GM12878 (cell line): ENCODE measurements at regions not wholly inside any gene's neighbourhood (a gene's known extent, or its start where the extent isn't known, plus 50 kb on each side); places are given as distances from the start of the nearest gene placed in this dataset.

Source experiments
- ATAC-seq: fragments of 200-7000 bp; cut with Tn5 transposase; 3 replicates; pipeline ENCODE4 v1.9.1; 2020; ENCODE audit warnings: mild to moderate bottlenecking, moderate library complexity
- BruUV-seq: library from RNA; stranded (reverse); fragments of 400-500 nt; replicated peaks from 2 replicates; lab custom pipeline; 2021; lab: Mats Ljungman, UMichigan
- CTCF ChIA-PET: fragments of 300-600 bp; sonication (Branson Sonifier 250); formaldehyde crosslinking; extraction: SDS; loops from one replicate; lab custom pipeline; 2021; ENCODE audit warnings: inconsistent platforms; lab: Yijun Ruan, JAX
- POLR2A ChIA-PET: fragments of 350-600 bp; formaldehyde crosslinking; extraction: SDS; loops from one replicate; lab custom pipeline; 2021; ENCODE audit warnings: inconsistent platforms; lab: Charles Lee
- RAD21 ChIA-PET: fragments of 300-600 bp; sonication (Branson Sonifier 250); formaldehyde crosslinking; loops from one replicate; lab custom pipeline; 2023; ENCODE audit warnings: antibody characterized with exemption; ENCODE audit not compliant: unreplicated experiment; lab: Charles Lee
- SMC1A ChIA-PET: fragments of 300-600 bp; sonication (Branson Sonifier 250); formaldehyde crosslinking; loops from one replicate; lab custom pipeline; 2023; ENCODE audit not compliant: unreplicated experiment, uncharacterized antibody; lab: Charles Lee
- DNase-seq: peaks from one replicate; pipeline ENCODE4 v3.0.0-alpha.2; 2011; ENCODE audit warnings: low read depth, low spot score
- FAIRE-seq: peaks from 3 replicates; lab custom pipeline; 2011; peaks lifted over from hg19 to GRCh38; lab: Jason Lieb, UNC
- H2AFZ ChIP-seq: 2 replicates; pipeline ENCODE4 v1.6.0; 2011; ENCODE audit warnings: low read depth, low read length, control low read depth; ENCODE audit not compliant: control insufficient read depth
- H3K27ac ChIP-seq: 2 replicates; pipeline ENCODE4 v1.5.1; 2011; ENCODE audit warnings: control low read depth; ENCODE audit not compliant: control insufficient read depth, insufficient read depth
- H3K27me3 ChIP-seq, 2 experiments: replicated peaks in 1 of 2; 2 replicates each; pipeline versions ENCODE4 v1.6.0 to v1.6.1; 2011; ENCODE audit warnings: low read length in 1 of 2; ENCODE audit not compliant: control insufficient read depth in 2 of 2, insufficient read depth in 2 of 2
- H3K36me3 ChIP-seq, 2 experiments: 2 replicates each; pipeline ENCODE4 v1.5.1; 2011; ENCODE audit warnings: low read length in 1 of 2; ENCODE audit not compliant: control insufficient read depth in 2 of 2, insufficient read depth in 2 of 2
- H3K4me1 ChIP-seq: 2 replicates; pipeline ENCODE4 v1.6.1; 2011; ENCODE audit warnings: mild to moderate bottlenecking, low read length, moderate library complexity, mixed read lengths; ENCODE audit not compliant: control insufficient read depth, insufficient read depth
- H3K4me2 ChIP-seq: 2 replicates; pipeline ENCODE4 v1.6.0; 2011; ENCODE audit warnings: control low read depth; ENCODE audit not compliant: control insufficient read depth, insufficient read depth
- H3K4me3 ChIP-seq: fragments of 200-600 bp; sonication (generic); 2 replicates; pipeline ENCODE4 v1.5.1; 2016
- H3K79me2 ChIP-seq: 2 replicates; pipeline ENCODE4 v1.6.0; 2011; ENCODE audit warnings: low read length; ENCODE audit not compliant: control insufficient read depth, insufficient read depth
- H3K9ac ChIP-seq: 2 replicates; pipeline ENCODE4 v1.8.0; 2011; ENCODE audit warnings: low read length, control low read depth, mixed read lengths; ENCODE audit not compliant: control insufficient read depth, insufficient read depth
- H3K9me3 ChIP-seq: replicated peaks from 3 replicates; pipeline ENCODE4 v1.5.1; 2011; ENCODE audit warnings: mild to moderate bottlenecking, low read length; ENCODE audit not compliant: control insufficient read depth, insufficient read depth
- H4K20me1 ChIP-seq: 2 replicates; pipeline ENCODE4 v1.6.0; 2011; ENCODE audit not compliant: control insufficient read depth, insufficient read depth
- BMI1 ChIP-seq: fragments of 450-650 bp; IDR thresholded peaks from 2 replicates; pipeline ENCODE4 v1.6.1; 2016; ENCODE audit warnings: mild to moderate bottlenecking, moderate library complexity, borderline replicate concordance
- CHD2 ChIP-seq: IDR thresholded peaks from 2 replicates; pipeline ENCODE4 v1.6.1; 2011; ENCODE audit warnings: low read depth, low read length, improper control_type of control experiment, borderline replicate concordance
- CREM ChIP-seq: IDR thresholded peaks from 2 replicates; pipeline ENCODE4 v1.6.1; 2014; ENCODE audit warnings: antibody characterized with exemption, low read depth
- IKZF1 ChIP-seq: fragments of 450-650 bp; conservative IDR thresholded peaks from 2 replicates; pipeline ENCODE4 v1.6.1; 2017; ENCODE audit warnings: antibody characterized with exemption, mild to moderate bottlenecking
- MYB ChIP-seq: fragments of 150-350 bp; IDR thresholded peaks from 2 replicates; pipeline ENCODE4 v1.6.1; 2014; ENCODE audit warnings: mild to moderate bottlenecking, low read depth, low read length, borderline replicate concordance
- PML ChIP-seq: IDR thresholded peaks from 2 replicates; pipeline ENCODE4 v1.6.1; 2012; ENCODE audit warnings: low read length, inconsistent platforms
- POLR2AphosphoS2 ChIP-seq: IDR thresholded peaks from 2 replicates; pipeline ENCODE4 v1.6.1; 2011; ENCODE audit warnings: low read depth, mild to moderate bottlenecking, low read length, improper control_type of control experiment, moderate library complexity
- SPI1 ChIP-seq: IDR thresholded peaks from 2 replicates; pipeline ENCODE4 v1.6.1; 2011; ENCODE audit warnings: low read depth, mild to moderate bottlenecking, low read length, moderate library complexity, borderline replicate concordance; ENCODE audit not compliant: insufficient read depth
- SRF ChIP-seq, 2 experiments: IDR thresholded peaks; 2 replicates each; pipeline ENCODE4 v1.6.1; 2011; ENCODE audit warnings: low read depth in 2 of 2, low read length in 2 of 2, mild to moderate bottlenecking in 1 of 2, moderate library complexity in 1 of 2
- YBX1 ChIP-seq: fragments of 450-650 bp; IDR thresholded peaks from 2 replicates; pipeline ENCODE4 v1.6.1; 2016; ENCODE audit warnings: antibody characterized with exemption
- WGBS: methylation state at CpG from one replicate; pipeline ENCODE4 v1.1.6; 2016; ENCODE audit warnings: low lambda C conversion rate; ENCODE audit not compliant: insufficient replicate concordance, insufficient coverage; ENCODE audit errors: missing lambda C conversion rate; 5-methylcytosine and 5-hydroxymethylcytosine counted together
- in situ Hi-C: fragments of 300-500 bp; cut with MboI; formaldehyde crosslinking; loops from 9 replicates; pipeline ENCODE4 v1.14.3; 2018; ENCODE audit warnings: mixed read lengths
- intact Hi-C: fragments of 100-400 bp; cut with micrococcal nuclease; formaldehyde crosslinking; loops from one replicate; pipeline ENCODE4 v1.14.2; 2022; ENCODE audit not compliant: unreplicated experiment
- TF ChIP-seq, protein P1 (sequence below): fragments of 450-650 bp; conservative IDR thresholded peaks from 2 replicates; pipeline ENCODE4 v1.6.1; 2017; ENCODE audit warnings: mild to moderate bottlenecking, moderate library complexity
- TF ChIP-seq, protein P2 (sequence below): fragments of 450-650 bp; IDR thresholded peaks from 2 replicates; pipeline ENCODE4 v1.6.1; 2018; ENCODE audit warnings: borderline replicate concordance, mild to moderate bottlenecking; ENCODE audit not compliant: partially characterized antibody
- TF ChIP-seq, protein P3 (sequence below): IDR thresholded peaks from 2 replicates; pipeline ENCODE4 v1.6.1; 2012; ENCODE audit warnings: improper control_type of control experiment, low read depth, low read length; ENCODE audit not compliant: insufficient replicate concordance
- TF ChIP-seq, protein P4 (sequence below): IDR thresholded peaks from 2 replicates; pipeline ENCODE4 v1.6.1; 2012; ENCODE audit warnings: low read depth, low read length, improper control_type of control experiment

DNA sequence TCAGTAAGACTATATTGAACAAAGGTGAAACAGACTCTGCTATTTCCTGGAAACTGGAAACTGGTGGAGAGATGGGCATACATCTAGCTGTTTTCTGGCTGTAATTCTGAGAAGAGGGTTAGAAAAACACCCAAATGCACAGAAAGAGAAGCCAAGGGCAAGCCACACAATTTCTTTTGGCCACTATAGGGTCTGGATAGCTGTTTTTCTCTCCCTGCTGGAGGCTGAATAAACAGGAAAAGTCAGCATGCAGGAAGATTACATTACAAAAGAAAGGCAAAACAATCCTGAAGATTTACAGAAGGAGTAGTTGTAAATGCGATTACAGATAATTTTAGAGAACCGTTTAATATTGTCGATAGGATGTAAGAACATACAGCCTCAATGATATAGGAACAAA is 186.2 kb upstream of the REG3G start:
- Histone ChIP-seq H3K4me1 (no peaks in the 10 kb centered on the region), H3K27me3 (no peaks in the 10 kb centered on the region), H3K36me3 (no peaks in the 10 kb centered on the region), H3K9ac (no peak overlapping the region), H2AFZ (no peak overlapping the region), H3K9me3 (no peaks in the 10 kb centered on the region; the same call in 2 of the 3 replicates), H3K27ac (no peak overlapping the region), H3K79me2 (no peaks in the 10 kb centered on the region), H3K4me2 (no peak overlapping the region), H4K20me1 (no peaks in the 10 kb centered on the region), H3K4me3 (no peak overlapping the region)
- no TSS peak for BruUV-seq
- RAD21 ChIA-PET = no interaction called here
- ATAC-seq = no peak
- POLR2A ChIA-PET = no interaction called here
- in situ Hi-C loops (no loop called here), intact Hi-C loops (no loop called here)
- DNase-seq = no peak
- WGBS = 61% methylated on average over 3 of the region's 3 CpGs
- CTCF ChIA-PET = no interaction called here
- FAIRE-seq = no peak
- SMC1A ChIA-PET = no interaction called here
- TF ChIP-seq SPI1 (no peak), PML (no peak), POLR2AphosphoS2 (no peak), YBX1 (no peak), CHD2 (no peak), CREM (no peak), MYB (no peak), SRF (IDR thresholded peaks at IDR 0.05; ENCODE audit: low read depth in 2 of 2, low read length in 2 of 2) (no peak), BMI1 (no peak), IKZF1 (no peak)
- TF ChIP-seq, protein P1, sequence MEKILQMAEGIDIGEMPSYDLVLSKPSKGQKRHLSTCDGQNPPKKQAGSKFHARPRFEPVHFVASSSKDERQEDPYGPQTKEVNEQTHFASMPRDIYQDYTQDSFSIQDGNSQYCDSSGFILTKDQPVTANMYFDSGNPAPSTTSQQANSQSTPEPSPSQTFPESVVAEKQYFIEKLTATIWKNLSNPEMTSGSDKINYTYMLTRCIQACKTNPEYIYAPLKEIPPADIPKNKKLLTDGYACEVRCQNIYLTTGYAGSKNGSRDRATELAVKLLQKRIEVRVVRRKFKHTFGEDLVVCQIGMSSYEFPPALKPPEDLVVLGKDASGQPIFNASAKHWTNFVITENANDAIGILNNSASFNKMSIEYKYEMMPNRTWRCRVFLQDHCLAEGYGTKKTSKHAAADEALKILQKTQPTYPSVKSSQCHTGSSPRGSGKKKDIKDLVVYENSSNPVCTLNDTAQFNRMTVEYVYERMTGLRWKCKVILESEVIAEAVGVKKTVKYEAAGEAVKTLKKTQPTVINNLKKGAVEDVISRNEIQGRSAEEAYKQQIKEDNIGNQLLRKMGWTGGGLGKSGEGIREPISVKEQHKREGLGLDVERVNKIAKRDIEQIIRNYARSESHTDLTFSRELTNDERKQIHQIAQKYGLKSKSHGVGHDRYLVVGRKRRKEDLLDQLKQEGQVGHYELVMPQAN = no peak
- TF ChIP-seq, protein P2, sequence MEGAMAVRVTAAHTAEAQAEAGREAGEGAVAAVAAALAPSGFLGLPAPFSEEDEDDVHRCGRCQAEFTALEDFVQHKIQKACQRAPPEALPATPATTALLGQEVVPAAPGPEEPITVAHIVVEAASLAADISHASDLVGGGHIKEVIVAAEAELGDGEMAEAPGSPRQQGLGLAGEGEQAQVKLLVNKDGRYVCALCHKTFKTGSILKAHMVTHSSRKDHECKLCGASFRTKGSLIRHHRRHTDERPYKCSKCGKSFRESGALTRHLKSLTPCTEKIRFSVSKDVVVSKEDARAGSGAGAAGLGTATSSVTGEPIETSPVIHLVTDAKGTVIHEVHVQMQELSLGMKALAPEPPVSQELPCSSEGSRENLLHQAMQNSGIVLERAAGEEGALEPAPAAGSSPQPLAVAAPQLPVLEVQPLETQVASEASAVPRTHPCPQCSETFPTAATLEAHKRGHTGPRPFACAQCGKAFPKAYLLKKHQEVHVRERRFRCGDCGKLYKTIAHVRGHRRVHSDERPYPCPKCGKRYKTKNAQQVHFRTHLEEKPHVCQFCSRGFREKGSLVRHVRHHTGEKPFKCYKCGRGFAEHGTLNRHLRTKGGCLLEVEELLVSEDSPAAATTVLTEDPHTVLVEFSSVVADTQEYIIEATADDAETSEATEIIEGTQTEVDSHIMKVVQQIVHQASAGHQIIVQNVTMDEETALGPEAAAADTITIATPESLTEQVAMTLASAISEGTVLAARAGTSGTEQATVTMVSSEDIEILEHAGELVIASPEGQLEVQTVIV = no peak
- TF ChIP-seq, protein P3, sequence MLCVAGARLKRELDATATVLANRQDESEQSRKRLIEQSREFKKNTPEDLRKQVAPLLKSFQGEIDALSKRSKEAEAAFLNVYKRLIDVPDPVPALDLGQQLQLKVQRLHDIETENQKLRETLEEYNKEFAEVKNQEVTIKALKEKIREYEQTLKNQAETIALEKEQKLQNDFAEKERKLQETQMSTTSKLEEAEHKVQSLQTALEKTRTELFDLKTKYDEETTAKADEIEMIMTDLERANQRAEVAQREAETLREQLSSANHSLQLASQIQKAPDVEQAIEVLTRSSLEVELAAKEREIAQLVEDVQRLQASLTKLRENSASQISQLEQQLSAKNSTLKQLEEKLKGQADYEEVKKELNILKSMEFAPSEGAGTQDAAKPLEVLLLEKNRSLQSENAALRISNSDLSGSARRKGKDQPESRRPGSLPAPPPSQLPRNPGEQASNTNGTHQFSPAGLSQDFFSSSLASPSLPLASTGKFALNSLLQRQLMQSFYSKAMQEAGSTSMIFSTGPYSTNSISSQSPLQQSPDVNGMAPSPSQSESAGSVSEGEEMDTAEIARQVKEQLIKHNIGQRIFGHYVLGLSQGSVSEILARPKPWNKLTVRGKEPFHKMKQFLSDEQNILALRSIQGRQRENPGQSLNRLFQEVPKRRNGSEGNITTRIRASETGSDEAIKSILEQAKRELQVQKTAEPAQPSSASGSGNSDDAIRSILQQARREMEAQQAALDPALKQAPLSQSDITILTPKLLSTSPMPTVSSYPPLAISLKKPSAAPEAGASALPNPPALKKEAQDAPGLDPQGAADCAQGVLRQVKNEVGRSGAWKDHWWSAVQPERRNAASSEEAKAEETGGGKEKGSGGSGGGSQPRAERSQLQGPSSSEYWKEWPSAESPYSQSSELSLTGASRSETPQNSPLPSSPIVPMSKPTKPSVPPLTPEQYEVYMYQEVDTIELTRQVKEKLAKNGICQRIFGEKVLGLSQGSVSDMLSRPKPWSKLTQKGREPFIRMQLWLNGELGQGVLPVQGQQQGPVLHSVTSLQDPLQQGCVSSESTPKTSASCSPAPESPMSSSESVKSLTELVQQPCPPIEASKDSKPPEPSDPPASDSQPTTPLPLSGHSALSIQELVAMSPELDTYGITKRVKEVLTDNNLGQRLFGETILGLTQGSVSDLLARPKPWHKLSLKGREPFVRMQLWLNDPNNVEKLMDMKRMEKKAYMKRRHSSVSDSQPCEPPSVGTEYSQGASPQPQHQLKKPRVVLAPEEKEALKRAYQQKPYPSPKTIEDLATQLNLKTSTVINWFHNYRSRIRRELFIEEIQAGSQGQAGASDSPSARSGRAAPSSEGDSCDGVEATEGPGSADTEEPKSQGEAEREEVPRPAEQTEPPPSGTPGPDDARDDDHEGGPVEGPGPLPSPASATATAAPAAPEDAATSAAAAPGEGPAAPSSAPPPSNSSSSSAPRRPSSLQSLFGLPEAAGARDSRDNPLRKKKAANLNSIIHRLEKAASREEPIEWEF = no peak
- TF ChIP-seq, protein P4, sequence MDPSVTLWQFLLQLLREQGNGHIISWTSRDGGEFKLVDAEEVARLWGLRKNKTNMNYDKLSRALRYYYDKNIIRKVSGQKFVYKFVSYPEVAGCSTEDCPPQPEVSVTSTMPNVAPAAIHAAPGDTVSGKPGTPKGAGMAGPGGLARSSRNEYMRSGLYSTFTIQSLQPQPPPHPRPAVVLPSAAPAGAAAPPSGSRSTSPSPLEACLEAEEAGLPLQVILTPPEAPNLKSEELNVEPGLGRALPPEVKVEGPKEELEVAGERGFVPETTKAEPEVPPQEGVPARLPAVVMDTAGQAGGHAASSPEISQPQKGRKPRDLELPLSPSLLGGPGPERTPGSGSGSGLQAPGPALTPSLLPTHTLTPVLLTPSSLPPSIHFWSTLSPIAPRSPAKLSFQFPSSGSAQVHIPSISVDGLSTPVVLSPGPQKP = no peak
